AG04450 (cell line): ENCODE measurements at regions not wholly inside any gene's neighbourhood (a gene's known extent, or its start where the extent isn't known, plus 50 kb on each side); places are given as distances from the start of the nearest gene placed in this dataset.

Source experiments
- CTCF ChIA-PET: fragments of 300-600, 350-600 bp; formaldehyde crosslinking; extraction: SDS; loops from one replicate; lab custom pipeline; 2022; ENCODE audit warnings: antibody characterized with exemption, inconsistent platforms; lab: Charles Lee
- POLR2A ChIA-PET: fragments of 350-600 bp; formaldehyde crosslinking; extraction: SDS; loops from one replicate; lab custom pipeline; 2021; ENCODE audit warnings: antibody characterized with exemption, inconsistent platforms; lab: Yijun Ruan, JAX
- DNase-seq: peaks from one replicate; pipeline ENCODE4 v3.0.0-alpha.2; 2011; ENCODE audit warnings: low read depth, low spot score
- H3K27ac ChIP-seq: one replicate; pipeline ENCODE4 v1.5.1; 2012; ENCODE audit warnings: low read depth, low read length, control low read depth
- H3K27me3 ChIP-seq: one replicate; pipeline ENCODE4 v1.6.0; 2012; ENCODE audit warnings: low read length; ENCODE audit not compliant: control insufficient read depth, insufficient read depth
- H3K4me3 ChIP-seq: 2 replicates; pipeline ENCODE4 v1.5.1; 2011; ENCODE audit warnings: mild to moderate bottlenecking, low read depth, low read length, control low read depth
- H3K9me3 ChIP-seq: 2 replicates; pipeline ENCODE4 v1.5.1; 2012; ENCODE audit warnings: low read length; ENCODE audit not compliant: control insufficient read depth, insufficient read depth
- CTCF ChIP-seq: IDR thresholded peaks from 2 replicates; pipeline ENCODE4 v1.5.1; 2011; ENCODE audit warnings: low read depth, low read length, control low read depth, inconsistent platforms

GRCh38 chr3:8112587-8112986 lies 389.0 kb upstream of the LMCD1 start:
- TF ChIP-seq CTCF = no peak
- no peaks in the 10 kb centered on the region for H3K27me3 ChIP-seq
- no peak overlapping the region for H3K27ac ChIP-seq
- no peak overlapping the region for H3K4me3 ChIP-seq
- no peak for DNase-seq
- no peaks in the 10 kb centered on the region for H3K9me3 ChIP-seq
- POLR2A ChIA-PET = no interaction called here
- CTCF ChIA-PET = no interaction called here

- Histone ChIP-seq H3K4me3 (no peak overlapping the region), H3K27me3 (no peaks in the 10 kb centered on the region), H3K27ac (no peak overlapping the region), H3K9me3 (no peaks in the 10 kb centered on the region)
- ChIA-PET CTCF (interaction anchor here (0.7 kb wide), 1 partner anchor 301 kb away, joined by 5 read pairs; no protein-coding TSS in a partner anchor), POLR2A (no interaction called here)
- DNase-seq = no peak
- TF ChIP-seq CTCF = no peak
These were observed 388.0 kb upstream of the LMCD1 start for GRCh38 chr3:8113626-8114025.

- ChIA-PET CTCF (no interaction called here), POLR2A (no interaction called here)
- Histone ChIP-seq H3K27me3 (no peaks in the 10 kb centered on the region), H3K4me3 (no peak overlapping the region), H3K27ac (no peak overlapping the region), H3K9me3 (no peaks in the 10 kb centered on the region)
- TF ChIP-seq CTCF = no peak
- DNase-seq = no peak
These were observed 372.9 kb upstream of the LMCD1 start for GRCh38 chr3:8128686-8129085.

- ChIA-PET POLR2A (no interaction called here), CTCF (no interaction called here)
- no peak overlapping the region for H3K4me3 ChIP-seq
- no peak for DNase-seq
- TF ChIP-seq CTCF = no peak
- H3K27me3 ChIP-seq = no peaks in the 10 kb centered on the region
- no peaks in the 10 kb centered on the region for H3K9me3 ChIP-seq
- no peak overlapping the region for H3K27ac ChIP-seq
These were observed 365.1 kb upstream of the LMCD1 start for GRCh38 chr3:8136553-8136952.

- no peak overlapping the region for H3K27ac ChIP-seq
- no peaks in the 10 kb centered on the region for H3K9me3 ChIP-seq
- H3K4me3 ChIP-seq = no peak overlapping the region
- ChIA-PET POLR2A (no interaction called here), CTCF (no interaction called here)
- no peak for TF ChIP-seq CTCF
- H3K27me3 ChIP-seq = no peaks in the 10 kb centered on the region
- no peak for DNase-seq
These were observed 358.4 kb upstream of the LMCD1 start for GRCh38 chr3:8143186-8143585.
